ENCODE measurements at regions not wholly inside any gene's neighbourhood (a gene's known extent, or its start where the extent isn't known, plus 50 kb on each side); places are given as distances from the start of the nearest gene placed in this dataset.
A peak's percentile ranks its signal among the peaks of the same experiment; 100 is the strongest.
"Not testable (repeated sequence)": the region's sequence is repeated elsewhere in the genome, so short reads cannot be mapped to it uniquely, and the experiment has no call there.

DNA sequence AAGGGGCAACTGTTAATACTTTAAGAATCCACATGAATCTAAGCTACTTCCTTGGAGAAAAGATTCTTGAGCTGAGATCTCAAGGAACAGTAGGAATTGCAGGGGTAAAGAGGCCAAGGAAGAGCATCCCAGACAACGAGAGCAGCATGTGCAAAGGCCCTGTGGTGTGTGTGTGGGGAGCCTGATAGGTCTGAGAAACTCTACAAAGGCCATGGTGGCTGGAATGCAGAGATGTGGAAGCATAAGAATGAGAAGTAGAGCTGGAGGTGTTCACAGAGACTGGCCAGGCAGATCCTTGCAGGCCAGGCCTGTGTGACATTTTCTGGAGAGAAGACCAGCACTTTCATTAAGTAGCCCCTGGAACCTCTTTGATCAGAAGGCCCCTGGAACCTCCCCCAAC is 105.8 kb upstream of the GRK3 start:
- DNase-seq (ENCODE audit: low read depth), result not testable (repeated sequence)

DNA sequence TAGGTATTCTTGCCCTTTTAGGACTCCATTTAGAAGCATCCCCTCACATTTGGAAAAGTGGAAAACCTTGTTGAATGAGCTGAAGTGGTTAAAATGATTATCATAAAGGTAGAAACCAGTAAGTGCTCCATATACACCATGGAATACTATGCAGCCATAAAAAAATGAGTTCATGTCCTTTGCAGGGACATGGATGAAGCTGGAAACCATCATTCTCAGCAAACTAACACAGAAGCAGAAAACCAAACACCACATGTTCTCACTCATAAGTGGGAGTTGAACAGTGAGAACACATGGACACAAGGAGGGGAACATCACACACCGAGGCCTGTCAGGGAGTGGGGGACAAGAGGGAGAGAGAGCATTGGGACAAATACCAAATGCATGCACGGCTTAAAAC is 103.8 kb upstream of the GRK3 start:
- not testable (repeated sequence) for DNase-seq (ENCODE audit: low read depth)

DNA sequence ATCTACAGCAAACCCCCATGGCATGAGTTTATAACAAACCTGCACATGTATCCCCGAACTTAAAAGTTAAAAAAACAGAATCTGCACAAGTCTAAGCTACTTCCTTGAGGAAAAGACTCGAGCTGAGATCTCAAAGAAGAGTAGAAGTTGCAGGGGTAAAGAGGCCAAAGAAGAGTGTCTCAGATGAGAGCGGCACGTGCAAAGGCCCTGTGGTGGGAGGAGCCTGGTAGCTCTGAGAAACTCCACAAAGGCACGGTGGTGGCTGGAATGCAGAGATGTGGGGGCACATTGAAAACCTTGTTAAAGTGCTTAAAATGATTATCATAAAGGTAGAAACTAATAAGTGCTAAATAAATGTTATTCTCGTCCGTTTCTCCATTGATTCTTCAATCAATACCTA is 103.2 kb upstream of the GRK3 start:
- DNase-seq (ENCODE audit: low read depth), result no peak

DNA sequence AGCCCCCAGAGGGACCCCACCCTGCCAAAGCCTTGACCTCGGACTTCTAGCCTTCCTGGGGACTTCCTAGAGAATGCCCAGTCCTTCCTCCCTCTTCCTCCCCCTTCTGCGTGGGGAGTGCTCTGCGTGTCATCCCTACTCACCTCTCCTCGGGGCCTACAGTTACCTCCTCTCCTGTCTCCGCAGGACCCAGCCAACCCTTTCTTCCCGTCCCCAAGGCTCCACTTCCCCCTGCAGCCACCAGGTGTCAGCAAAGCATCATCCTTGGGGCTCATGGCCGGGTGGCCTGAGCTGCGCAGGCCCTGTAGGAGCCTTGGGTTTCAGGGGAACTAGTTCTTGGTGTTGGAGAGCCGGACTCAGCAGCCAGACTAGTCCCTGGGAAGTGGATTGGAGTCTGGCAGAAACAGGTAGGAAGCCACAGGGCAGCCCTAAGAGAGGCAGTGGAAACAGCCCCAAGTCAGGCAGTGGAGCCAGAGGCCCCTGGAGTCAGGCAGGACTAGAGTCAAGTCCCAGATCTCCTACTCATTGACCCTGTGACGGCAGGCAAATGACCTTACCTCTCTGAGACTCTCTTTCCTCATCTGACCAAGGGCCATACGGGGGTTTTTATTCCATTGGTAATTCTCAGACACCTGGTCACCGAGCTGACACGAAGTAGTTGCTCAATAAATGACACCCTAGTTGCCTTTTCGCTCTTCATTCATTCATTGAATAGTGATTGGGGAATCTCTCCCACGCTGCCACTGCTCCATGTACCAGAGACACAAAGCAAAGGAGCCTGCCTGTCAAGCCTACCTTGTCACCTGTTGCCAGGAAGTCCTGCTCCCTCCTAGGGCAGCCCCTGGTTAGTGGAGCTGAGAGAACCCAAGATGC is 101.8 kb upstream of the GRK3 start:
- DNase-seq (ENCODE audit: low read depth), result peak; percentile 52

DNA sequence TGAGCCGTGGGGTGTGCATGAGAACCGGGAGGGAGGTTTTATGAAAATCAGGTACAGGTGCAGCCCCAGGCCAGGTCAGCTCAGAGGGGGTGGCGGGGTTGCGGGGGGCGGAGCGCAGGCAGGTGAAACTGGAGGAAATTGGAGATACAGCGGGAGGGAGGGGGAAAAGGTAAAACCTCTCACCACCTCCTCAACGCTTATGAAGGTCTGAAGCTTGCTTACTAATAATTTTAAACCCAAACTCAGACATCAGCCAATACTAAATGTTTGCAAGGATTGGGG is 101.2 kb upstream of the GRK3 start:
- DNase-seq (ENCODE audit: low read depth), result not testable (repeated sequence)

DNA sequence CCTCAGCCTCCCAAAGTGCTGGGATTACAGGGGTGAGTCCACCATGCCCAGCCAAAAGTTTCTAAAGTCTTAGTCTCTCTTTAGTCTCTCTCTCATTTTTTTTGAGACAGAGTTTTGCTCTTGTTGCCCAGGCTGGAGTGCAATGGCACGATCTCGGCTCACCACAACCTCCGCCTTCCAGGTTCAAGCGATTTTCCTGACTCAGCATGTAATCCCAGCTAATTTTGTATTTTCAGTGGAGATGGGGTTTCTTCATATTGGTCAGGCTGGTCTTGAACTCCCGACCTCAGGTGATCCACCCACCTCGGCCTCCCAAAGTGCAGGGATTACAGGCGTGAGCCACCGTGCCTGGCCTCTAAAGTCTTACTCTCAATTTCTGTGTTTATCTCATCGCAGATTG is 100.1 kb upstream of the GRK3 start:
- not testable (repeated sequence) for DNase-seq (ENCODE audit: low read depth)

DNA sequence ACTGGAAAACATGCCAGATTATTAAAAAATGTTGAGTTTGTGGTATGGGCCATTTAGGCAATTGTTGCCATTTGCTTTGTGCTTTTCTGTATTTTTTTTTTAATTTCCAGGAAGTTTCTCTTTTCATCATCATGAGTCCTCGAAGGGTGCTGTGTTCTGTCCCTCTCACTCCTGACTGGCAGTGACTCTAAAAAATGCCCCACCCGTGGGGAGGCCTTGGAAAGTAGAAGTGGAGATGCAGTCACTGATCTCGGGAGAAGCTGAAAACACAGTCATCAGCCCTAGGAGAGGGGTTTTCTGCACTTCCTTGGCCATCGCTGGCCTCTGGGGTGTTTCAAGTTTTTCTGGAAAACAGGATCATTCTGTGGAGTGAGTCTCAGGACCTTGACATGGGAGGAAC is 98.5 kb upstream of the GRK3 start:
- no peak for DNase-seq (ENCODE audit: low read depth)

DNA sequence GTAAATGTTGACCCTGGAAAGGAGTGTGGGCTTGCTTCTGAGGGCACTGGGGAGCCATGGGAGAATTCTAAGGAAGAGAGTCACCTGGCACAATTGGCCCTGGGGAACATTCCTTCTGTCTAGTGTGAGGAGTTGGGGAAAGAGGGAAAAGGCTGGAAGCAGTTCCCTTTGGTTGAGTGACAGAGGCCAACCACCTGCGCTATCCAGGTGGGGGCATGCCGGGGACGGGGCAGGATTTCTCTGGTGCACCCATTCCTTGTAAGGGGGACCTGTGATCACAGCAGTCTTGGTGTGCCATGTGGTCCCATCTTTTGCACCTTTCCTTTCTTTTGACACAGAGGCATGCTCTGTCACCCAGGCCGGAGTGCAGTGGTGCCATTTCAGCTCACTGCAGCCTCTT is 92.1 kb upstream of the GRK3 start:
- no peak for DNase-seq (ENCODE audit: low read depth)

DNA sequence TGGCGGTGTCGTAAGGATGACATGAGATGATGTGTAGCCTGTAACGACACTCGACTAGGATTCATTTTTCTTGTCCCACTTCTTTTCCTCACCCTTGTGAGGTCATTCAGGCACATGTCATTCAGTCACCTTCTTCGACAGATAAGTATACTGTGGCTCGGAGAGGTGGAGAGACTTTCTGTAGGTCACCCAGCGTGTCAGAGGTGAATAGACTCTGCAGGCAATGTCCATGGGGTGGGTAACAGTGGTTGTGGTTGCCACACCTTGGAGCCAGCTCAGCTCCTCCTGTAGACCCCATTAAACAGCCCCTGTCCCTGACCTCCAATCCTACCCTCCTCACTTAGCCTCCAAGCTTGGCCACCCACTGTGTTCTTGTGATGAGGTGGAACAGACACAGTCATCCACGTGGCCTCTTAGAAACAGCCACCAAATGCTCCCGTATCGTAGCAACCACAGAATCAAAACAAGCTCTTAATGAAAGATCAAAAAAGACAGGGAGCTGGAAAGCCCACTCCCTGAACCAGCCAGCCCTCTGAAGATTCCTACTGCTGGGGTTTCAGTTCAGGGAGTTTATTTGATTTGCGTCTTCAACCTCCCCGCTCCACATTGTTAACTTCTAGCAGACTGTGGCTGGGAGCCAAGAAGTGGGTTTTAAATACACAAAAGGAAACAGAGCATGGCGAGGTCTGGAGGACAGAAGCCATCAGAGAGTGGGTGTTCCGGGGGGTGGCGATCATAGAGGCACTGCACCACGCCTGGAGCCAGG is 89.0 kb upstream of the GRK3 start:
- peak; percentile 21 for DNase-seq (ENCODE audit: low read depth)

DNA sequence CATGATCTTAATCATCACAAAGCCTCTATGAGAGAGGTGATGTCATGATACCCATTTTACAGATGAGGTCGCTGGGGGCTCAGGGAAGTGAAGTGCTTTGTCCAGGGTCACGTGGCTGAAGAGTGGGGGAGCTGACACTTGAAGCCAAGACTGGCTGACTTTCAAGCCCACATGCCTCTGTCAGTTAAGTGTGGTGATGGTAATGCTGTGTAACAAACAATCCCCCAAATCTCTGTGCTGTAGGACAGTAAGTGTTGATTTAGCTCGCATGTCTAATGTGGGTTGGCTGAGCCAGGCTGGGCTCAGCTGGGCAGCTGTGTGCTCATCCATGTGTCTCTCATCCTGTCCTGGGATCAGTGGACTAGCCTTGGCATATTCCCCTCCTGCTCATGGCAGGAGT is 87.1 kb upstream of the GRK3 start:
- no peak for DNase-seq (ENCODE audit: low read depth)

DNA sequence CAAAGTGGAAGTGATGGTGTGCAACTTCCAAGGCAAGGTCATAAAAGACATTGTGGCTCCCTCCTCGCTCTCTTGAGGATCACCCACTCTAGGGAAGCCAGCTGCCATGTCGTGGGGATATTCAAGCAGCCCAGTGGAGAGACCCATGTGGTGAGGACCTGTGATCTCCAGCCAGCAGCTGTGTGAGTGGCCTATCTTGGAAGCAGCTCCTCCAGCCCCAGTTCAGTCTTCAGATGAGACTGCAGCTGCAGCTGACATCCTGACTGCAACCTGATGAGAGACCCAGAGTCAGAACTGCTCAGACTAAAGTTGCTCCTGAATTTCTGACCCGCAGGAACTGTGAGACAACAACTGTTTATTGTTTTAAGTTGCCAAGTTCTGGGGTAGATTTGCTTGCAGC is 86.4 kb upstream of the GRK3 start:
- DNase-seq (ENCODE audit: low read depth), result no peak

DNA sequence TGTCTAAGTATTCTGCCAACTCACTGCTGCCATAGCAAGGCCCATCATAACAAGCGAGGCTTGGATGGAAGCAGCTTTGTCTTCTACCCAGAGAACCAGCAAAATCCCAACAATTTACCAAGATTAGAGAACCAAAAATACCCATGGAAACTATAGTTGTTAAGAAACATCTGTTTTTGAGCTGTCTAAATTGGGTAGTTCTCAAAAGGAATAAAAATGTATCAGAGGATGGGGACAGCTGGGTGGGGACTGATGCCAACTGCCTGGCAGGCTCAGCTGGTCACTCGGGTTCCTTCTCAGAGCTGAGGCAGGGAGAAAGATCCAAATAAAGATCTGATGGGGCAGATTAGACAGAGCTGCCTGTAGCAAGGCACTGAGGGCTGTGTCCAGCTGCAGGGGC is 85.9 kb upstream of the GRK3 start:
- DNase-seq (ENCODE audit: low read depth), result no peak

DNA sequence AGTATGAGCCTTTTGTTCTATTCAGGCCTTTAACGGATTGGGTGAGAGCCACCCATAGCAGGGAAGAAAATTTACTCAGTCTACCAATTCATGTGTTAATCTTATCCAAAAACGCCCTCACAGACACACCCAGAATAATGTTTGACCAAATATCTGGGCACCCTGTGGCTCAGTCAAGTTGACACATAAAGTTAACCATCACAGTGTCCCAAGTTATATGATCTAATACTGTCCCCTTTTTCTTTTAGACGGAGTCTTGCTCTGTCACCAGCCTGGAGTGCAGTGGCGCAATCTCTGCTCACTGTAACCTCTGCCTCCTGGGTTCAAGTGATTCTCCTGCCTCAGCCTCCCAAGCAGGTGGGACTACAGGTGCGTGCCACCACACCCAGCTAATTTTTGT is 83.6 kb upstream of the GRK3 start:
- not testable (repeated sequence) for DNase-seq (ENCODE audit: low read depth)

DNA sequence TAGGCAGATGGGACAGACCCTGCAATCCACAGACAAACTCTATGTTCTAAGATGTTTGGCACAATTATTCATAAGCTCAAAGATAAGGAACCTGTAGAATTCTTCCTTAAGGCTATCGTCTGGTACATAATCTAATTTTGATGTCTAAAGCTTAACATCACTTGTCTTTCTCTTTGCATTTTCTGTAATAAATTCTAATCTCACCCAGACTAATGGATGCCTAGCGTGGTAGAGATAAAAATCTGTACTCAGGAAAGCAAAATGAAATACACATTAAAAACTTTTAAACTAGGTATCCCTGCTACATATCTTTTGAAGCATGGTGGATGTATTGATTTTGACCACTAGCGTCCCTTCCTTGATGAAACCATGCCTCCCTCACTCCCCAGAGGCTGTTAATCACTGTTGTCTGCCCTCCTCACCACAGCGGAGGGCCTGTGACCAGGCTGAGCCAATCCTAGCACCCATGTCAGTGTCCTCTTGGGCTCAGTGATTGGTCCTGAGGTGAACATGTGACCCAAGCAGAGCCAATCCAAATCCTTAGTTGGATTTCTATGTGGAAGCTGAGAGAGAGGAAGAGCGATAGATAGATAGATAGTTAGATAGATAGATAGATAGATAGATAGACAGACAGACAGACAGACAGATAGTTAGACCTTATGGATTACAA is 82.2 kb upstream of the GRK3 start:
- no peak for DNase-seq (ENCODE audit: low read depth)

DNA sequence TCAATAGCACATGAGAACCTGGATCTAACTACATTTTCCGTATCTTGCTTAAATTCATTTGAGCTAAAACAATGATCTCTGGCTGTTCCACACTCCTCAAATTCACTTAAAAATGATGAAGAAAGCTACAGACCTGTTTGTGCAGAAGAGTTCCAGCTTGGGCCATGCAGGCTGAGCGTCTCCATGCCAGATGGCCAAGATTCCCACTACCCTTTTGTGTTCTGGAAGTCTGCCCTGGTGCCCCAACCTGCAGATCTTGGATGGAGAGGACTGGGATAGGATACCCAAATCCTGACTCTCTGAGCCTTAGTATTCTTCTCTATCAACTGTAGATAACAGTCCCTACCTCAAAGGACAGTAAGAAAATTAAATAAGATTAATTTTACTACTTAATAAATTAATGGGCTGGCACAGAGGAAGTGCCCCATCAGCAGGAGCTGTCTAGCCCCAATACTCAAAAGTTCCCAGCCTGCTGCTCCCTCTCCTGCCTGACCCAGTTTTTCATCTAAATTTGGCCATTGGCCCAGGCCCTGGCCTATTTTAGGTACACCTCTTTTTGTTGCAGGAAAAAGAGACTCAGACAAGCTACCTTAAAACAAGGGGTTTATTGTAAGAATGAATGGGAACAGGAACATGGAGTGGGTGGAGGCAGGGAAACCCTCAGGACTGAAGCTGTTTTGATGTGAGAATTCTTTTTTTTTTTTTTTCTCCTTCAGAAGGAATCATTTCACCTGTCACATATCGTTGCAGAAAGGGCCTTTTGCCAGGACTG is 81.4 kb upstream of the GRK3 start:
- no peak for DNase-seq (ENCODE audit: low read depth)

DNA sequence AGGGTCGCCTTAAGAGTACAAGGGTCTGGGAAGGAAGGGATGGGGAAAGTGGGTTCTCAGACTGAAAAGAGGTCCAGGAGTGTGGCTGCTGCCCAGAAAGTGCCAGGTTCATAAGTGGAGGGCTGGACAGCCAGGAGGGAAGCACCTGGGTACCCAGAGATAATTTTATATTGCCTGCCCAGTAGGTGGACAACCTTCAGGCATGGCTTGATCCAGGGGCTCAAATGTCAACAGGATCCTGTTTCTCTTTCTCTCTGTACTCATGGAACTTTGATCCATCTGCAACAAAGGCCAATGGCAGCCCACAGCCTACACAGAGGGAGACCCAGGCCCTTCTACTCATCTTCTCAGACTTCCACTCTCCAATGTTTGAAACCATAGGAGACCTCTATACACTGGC is 80.5 kb upstream of the GRK3 start:
- no peak for DNase-seq (ENCODE audit: low read depth)

DNA sequence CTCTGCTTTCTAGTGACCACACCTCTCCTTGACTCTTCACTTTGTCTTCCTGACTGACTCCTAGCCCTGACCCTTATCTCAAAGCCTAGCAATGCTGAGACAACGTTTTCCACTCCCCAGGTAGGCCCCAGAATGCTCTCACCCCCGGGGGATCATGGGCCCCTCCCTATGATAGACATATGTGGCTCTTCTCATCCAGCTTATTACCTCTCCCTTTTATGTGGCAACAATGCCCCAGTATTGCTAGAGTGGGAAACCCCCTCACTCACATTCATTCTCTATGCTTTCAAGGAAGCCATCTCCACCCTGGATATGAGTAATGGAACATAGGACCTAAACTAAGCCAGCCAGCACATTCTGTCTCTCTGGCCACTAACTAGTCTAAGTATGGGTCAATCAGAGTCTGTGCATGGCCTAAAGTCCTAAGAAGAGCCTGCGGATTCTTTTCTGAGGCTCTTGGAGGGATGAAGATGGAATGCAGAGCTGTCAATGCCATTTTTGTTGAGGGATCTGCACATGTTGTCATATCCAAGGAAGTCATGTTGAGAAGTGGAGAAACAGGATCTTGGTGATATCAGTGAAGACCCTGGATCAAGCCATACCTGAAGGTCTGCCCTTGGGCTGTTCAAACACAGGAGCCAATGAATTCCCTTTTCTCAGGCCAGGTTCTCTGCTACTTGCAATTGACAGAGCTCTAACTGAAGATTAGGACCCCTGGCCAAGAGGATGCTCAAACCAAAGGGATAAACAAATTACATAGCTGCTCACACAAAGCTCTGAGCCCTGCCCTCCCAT is 79.8 kb upstream of the GRK3 start:
- no peak for DNase-seq (ENCODE audit: low read depth)

DNA sequence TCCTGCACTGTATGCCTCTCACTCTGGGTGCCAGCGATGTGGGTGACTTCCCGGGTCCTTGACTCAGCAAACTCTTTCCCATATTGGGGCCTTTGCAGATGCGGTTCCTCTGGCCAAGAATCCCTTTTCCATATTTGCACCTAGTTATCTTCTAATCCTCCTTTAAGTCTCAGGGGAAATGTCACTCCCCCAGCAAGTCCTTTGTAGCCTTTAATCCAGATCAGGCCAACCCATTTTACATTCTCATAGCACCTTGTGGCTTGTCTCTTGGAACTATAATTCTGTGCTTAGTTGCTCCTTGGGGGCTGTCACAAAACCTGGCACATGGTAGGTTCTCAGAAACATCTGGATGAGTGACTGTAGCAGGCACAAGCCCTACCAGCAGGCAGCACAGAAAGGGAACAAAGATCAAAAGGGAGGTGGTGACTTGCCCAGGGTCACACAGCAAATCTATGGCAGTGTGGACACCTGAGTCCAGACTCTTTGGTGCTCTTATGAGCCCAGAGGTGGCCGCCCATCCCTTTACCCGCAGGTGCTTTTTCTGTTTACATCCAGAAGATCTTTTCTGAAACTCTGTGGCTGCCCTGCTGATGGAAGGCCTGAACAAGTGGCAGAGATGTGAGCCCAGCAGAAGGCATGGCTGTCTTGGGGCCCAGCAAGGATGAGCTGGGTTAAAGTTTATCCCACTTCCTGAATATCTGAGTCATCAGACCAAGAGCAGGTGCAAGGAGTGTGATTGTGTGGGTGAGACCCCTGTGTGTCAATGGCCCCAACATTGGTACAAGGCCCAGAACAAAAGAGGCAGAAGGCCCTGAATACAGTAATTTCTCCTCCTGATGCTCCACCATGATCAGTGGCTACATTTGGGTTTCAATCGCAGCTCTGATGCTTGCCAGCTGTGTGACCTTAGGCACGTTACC is 78.6 kb upstream of the GRK3 start:
- no peak for DNase-seq (ENCODE audit: low read depth)

DNA sequence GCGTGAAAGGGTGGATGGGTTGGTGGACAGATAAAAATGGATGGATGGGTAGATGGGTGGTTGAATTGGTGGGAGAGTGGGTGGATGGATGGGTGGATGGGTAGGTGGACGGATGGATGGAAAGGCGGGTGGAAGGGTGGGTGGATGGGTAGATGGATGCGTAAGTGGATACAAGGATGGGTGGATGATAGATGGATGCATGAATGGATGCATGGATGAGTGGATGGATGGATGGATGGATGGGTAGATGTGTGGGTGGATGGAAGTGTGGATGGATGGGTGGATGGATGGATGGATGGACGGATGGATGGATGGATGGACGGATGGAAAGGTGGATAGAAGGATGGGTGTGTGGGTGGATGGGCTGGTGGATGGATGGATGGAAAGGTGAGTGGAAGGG is 77.0 kb upstream of the GRK3 start:
- DNase-seq (ENCODE audit: low read depth), result no peak

DNA sequence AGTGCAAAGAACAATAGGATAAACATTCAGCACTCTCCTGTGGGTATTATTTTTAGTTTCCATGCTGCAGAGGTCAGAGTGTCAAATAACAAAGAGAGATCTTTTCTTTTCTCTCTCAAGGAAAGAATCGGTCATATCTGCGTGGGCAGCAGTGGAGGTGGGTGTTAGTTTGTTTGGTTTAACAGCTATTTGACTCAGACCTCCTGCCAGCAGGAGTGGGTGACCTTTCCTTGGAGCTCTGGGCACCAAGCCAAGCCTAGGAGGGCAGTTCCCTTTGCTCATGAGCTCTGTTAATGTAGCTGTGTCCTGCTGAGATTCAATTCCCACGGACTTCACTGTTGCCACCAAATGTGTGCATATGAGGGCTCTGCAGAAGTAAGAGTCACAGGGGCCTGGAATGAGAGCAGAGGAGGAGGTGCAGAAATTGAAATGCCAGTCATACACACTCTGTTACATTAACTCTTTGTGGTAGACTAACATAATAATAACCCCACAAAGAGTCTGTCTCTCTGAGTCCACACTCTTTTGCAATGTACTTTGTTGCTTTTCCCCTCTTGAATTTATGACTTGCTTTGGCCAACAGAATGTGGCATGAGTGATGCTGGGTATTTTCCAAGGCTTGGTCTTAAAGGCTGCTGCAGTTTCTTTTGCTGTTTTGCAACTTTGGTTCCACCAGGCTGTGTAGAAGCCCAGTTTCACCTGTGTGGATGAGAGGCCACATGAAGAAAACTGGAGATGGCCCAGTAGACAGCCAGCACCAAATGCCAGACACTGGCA is 76.0 kb upstream of the GRK3 start:
- DNase-seq (ENCODE audit: low read depth), result peak; percentile 85

Measured in amniotic epithelial cell (primary cell).